ENCODE measurements at regions not wholly inside any gene's neighbourhood (a gene's known extent, or its start where the extent isn't known, plus 50 kb on each side); places are given as distances from the start of the nearest gene placed in this dataset.

DNA sequence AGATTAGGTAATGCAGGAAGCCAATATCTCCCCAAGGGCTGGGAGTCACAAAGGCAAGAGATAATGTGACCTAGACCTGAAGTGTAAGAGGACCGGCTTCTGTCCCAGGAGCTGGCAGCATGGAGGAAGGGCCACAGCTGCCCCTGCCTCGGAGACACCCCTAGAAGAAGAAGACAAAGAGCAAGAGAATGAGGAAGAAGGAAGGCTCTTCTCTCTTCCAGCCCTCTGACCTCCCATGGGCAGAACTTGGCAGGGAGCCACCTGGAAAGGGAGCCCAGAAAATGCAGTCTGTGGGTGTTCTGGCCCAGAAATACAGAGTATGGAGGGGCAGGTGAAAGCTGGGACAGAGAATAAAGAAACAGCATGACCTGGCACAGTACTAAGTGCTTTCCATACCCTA, 151.0 kb downstream of the C5orf15 start:
- no peak for TF ChIP-seq CTCF (IDR thresholded peaks at IDR 0.05; ENCODE audit: borderline replicate concordance, insufficient read depth, low read depth, low read length)
- no peak overlapping the region for H3K4me3 ChIP-seq (ENCODE audit: low read depth, low read length)

DNA sequence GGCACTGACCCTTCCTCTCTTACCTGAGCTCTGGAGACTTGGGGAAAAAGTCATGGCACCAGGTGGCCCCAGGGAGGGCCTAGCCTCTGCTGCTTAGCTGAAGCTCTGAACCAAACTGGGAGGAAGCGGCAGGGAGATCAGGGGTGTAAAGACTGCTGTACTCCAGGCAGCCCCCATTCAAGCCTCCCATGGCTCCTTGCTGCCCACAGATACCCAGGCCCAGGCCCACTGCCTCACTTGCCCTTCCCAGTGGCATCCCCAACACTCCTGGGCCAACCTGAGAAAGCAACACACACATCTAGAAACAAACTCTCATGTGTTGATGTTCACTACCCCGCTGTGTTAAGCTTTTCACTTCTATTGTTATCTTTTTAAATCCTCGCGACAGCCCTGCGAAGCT, 151.6 kb downstream of the C5orf15 start:
- TF ChIP-seq CTCF (IDR thresholded peaks at IDR 0.05; ENCODE audit: borderline replicate concordance, insufficient read depth, low read depth, low read length), result no peak
- no peak overlapping the region for H3K4me3 ChIP-seq (ENCODE audit: low read depth, low read length)

DNA sequence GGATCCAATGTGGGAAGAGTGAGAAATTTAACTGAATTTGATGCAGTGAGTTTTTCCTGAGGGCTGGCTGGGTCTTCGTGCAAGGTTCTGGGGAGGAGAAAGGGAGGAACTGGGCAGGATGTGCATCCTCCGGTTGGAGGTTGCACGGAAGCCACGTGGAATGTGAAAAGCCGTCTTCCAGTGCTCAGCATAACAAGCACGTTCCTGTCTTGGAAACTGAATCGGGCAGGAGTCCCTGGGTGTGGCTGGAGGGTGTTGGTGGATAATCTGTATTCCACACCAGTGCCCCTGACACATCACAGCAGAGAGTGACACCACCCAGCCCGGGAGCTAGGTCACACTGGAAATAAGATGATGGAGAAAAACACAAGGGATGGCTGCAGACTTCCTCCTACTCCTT, 154.3 kb downstream of the C5orf15 start:
- no peak for TF ChIP-seq CTCF (IDR thresholded peaks at IDR 0.05; ENCODE audit: borderline replicate concordance, insufficient read depth, low read depth, low read length)
- H3K4me3 ChIP-seq (ENCODE audit: low read depth, low read length), result no peak overlapping the region

DNA sequence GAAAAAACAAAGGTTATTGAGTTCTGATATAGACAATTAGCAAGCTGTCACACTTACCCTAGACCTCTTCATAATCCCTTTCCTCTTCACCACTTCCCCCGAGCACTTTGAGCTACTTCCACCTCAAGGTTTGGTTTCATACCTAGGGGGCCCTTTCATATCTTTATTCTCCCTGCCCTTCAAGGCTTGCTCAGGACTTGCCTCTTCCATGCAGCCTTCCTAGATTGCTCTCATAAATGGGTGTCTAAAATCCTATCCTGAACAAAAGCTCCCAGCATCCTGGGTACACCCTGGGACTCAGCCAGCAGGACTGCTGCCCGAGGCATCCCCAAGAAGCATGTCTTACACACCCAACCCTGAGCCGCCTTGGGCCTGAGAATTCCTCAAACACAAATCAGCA, 157.3 kb downstream of the C5orf15 start:
- no peak for TF ChIP-seq CTCF (IDR thresholded peaks at IDR 0.05; ENCODE audit: borderline replicate concordance, insufficient read depth, low read depth, low read length)
- H3K4me3 ChIP-seq (ENCODE audit: low read depth, low read length), result no peak overlapping the region

GRCh38 chr5:133809801-133810200, 158.6 kb downstream of the C5orf15 start:
- no peak for TF ChIP-seq CTCF (IDR thresholded peaks at IDR 0.05; ENCODE audit: borderline replicate concordance, insufficient read depth, low read depth, low read length)
- no peak overlapping the region for H3K4me3 ChIP-seq (ENCODE audit: low read depth, low read length)

GRCh38 chr5:133807348-133807747, 161.1 kb downstream of the C5orf15 start:
- no peak overlapping the region for H3K4me3 ChIP-seq (ENCODE audit: low read depth, low read length)
- TF ChIP-seq CTCF (IDR thresholded peaks at IDR 0.05; ENCODE audit: borderline replicate concordance, insufficient read depth, low read depth, low read length), result no peak

DNA sequence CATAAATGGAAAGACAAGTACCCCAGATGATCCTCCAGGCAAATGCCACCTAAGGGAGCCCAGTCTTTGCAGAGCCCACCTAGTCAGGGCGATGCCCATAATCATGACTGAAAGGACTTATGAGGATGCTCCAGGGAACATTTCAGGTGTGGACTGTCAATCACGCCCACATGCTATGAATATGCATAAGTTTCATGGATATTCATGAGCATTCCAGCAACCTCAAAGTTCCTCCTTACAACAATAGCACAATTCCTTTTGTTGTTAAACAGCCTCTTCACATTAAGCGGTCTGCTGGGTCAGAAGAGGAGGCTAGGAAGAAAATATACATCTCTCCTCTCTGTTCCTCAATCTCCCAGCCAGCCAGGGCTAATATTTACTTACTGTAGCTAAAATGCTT, 161.6 kb downstream of the C5orf15 start:
- no peak for TF ChIP-seq CTCF (IDR thresholded peaks at IDR 0.05; ENCODE audit: borderline replicate concordance, insufficient read depth, low read depth, low read length)
- no peak overlapping the region for H3K4me3 ChIP-seq (ENCODE audit: low read depth, low read length)

Measured in GM12875 (cell line).